ENCODE measurements at regions not wholly inside any gene's neighbourhood (a gene's known extent, or its start where the extent isn't known, plus 50 kb on each side); places are given as distances from the start of the nearest gene placed in this dataset.

DNA sequence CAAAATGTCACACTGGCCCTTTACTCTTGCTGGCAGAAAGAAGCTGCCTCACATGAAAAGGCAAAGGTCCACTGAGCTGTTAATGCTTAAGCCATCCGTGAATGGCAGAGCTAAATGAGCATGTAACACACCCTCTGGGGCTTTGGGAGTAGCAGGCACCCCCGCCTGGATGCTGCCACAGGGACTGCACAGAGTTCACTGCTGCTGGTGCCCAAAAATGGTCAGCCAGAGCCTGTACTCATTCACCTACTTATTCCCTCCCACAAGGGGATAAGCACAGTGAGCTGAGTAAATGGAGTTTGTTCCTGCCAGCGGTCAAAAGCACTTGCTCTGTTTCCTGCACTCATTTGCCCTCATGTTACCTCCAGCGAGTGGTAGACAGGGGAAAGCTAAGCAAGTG, 374.0 kb upstream of the STEAP1 start:
- Histone ChIP-seq H3K9me3 (ENCODE audit: low read depth, low read length) (peaks cover 3% of the 10 kb centered on the region), H2AFZ (ENCODE audit: low read length) (no peak overlapping the region), H3K27ac (ENCODE audit: low read depth, low read length) (no peak overlapping the region), H3K27me3 (ENCODE audit: insufficient read depth, low read length) (no peaks in the 10 kb centered on the region), H3K4me1 (ENCODE audit: insufficient read depth, low read length) (no peaks in the 10 kb centered on the region), H3K79me2 (ENCODE audit: insufficient read depth, low read length) (no peaks in the 10 kb centered on the region), H4K20me1 (ENCODE audit: insufficient read depth, low read length) (no peaks in the 10 kb centered on the region), H3K4me2 (ENCODE audit: insufficient read depth, low read length) (no peak overlapping the region), H3K4me3 (ENCODE audit: insufficient read depth, low read length) (no peak overlapping the region), H3K36me3 (ENCODE audit: insufficient read depth, low read length) (no peaks in the 10 kb centered on the region)
- TF ChIP-seq CTCF (IDR thresholded peaks at IDR 0.05; ENCODE audit: extremely low read depth, low read depth, low read length): no peak
- DNase-seq (ENCODE audit: insufficient read length, low spot score, missing footprints): no peak

GRCh38 chr7:89796481-89796880, 357.8 kb upstream of the STEAP1 start:
- no peaks in the 10 kb centered on the region for H3K79me2 ChIP-seq (ENCODE audit: insufficient read depth, low read length)
- no peaks in the 10 kb centered on the region for H3K4me1 ChIP-seq (ENCODE audit: insufficient read depth, low read length)
- no peak for TF ChIP-seq CTCF (IDR thresholded peaks at IDR 0.05; ENCODE audit: extremely low read depth, low read depth, low read length)
- no peak for DNase-seq (ENCODE audit: insufficient read length, low spot score, missing footprints)
- no peak overlapping the region for H3K27ac ChIP-seq (ENCODE audit: low read depth, low read length)
- H3K4me2 ChIP-seq (ENCODE audit: insufficient read depth, low read length): no peak overlapping the region
- H2AFZ ChIP-seq (ENCODE audit: low read length): no peak overlapping the region
- H3K9me3 ChIP-seq (ENCODE audit: low read depth, low read length): no peaks in the 10 kb centered on the region
- no peaks in the 10 kb centered on the region for H4K20me1 ChIP-seq (ENCODE audit: insufficient read depth, low read length)
- no peaks in the 10 kb centered on the region for H3K27me3 ChIP-seq (ENCODE audit: insufficient read depth, low read length)
- no peaks in the 10 kb centered on the region for H3K36me3 ChIP-seq (ENCODE audit: insufficient read depth, low read length)
- no peak overlapping the region for H3K4me3 ChIP-seq (ENCODE audit: insufficient read depth, low read length)

DNA sequence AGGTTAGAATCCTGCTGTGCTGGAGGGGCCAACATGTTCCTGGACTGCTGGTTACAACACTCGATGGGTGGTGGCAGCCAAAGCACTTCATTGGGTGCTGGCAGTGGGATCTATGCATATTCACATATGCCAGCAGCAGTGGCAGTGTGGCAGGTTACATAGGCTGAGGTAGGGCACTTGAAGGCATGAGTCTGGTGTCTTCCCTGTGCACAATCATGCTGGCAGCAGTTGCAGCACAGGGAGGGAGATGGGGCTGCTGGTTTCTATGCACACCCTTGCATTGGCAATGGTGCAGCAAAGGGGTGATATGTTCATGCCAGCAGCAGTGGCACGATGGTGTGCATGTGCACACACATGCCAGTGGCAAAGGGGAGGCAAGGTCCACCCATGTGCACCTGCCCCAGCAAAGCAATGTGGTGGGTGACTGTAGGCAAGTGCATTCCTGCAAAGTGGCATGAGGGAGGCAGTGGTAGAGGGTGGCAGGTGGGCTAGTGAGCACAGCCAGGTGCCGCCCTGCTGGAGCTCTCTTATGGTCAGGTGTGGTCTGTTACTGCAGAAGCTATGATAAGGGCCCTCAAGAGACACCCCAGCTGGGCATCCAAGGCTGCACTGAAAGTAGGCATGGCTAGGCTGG, 356.2 kb upstream of the STEAP1 start:
- Histone ChIP-seq H3K4me2 (ENCODE audit: insufficient read depth, low read length) (no peak overlapping the region), H3K4me1 (ENCODE audit: insufficient read depth, low read length) (no peaks in the 10 kb centered on the region), H3K27ac (ENCODE audit: low read depth, low read length) (no peak overlapping the region), H2AFZ (ENCODE audit: low read length) (no peak overlapping the region), H3K9me3 (ENCODE audit: low read depth, low read length) (no peaks in the 10 kb centered on the region), H3K79me2 (ENCODE audit: insufficient read depth, low read length) (no peaks in the 10 kb centered on the region), H3K4me3 (ENCODE audit: insufficient read depth, low read length) (no peak overlapping the region), H4K20me1 (ENCODE audit: insufficient read depth, low read length) (no peaks in the 10 kb centered on the region), H3K27me3 (ENCODE audit: insufficient read depth, low read length) (no peaks in the 10 kb centered on the region), H3K36me3 (ENCODE audit: insufficient read depth, low read length) (no peaks in the 10 kb centered on the region)
- DNase-seq (ENCODE audit: insufficient read length, low spot score, missing footprints): no peak
- TF ChIP-seq CTCF (IDR thresholded peaks at IDR 0.05; ENCODE audit: extremely low read depth, low read depth, low read length): no peak

GRCh38 chr7:89798599-89798996, 355.7 kb upstream of the STEAP1 start:
- H3K4me3 ChIP-seq (ENCODE audit: insufficient read depth, low read length): no peak overlapping the region
- H3K27ac ChIP-seq (ENCODE audit: low read depth, low read length): no peak overlapping the region
- no peak overlapping the region for H2AFZ ChIP-seq (ENCODE audit: low read length)
- TF ChIP-seq CTCF (IDR thresholded peaks at IDR 0.05; ENCODE audit: extremely low read depth, low read depth, low read length): no peak
- no peaks in the 10 kb centered on the region for H3K4me1 ChIP-seq (ENCODE audit: insufficient read depth, low read length)
- DNase-seq (ENCODE audit: insufficient read length, low spot score, missing footprints): no peak
- no peaks in the 10 kb centered on the region for H3K79me2 ChIP-seq (ENCODE audit: insufficient read depth, low read length)
- no peaks in the 10 kb centered on the region for H4K20me1 ChIP-seq (ENCODE audit: insufficient read depth, low read length)
- H3K36me3 ChIP-seq (ENCODE audit: insufficient read depth, low read length): no peaks in the 10 kb centered on the region
- H3K4me2 ChIP-seq (ENCODE audit: insufficient read depth, low read length): no peak overlapping the region
- H3K9me3 ChIP-seq (ENCODE audit: low read depth, low read length): no peaks in the 10 kb centered on the region
- H3K27me3 ChIP-seq (ENCODE audit: insufficient read depth, low read length): no peaks in the 10 kb centered on the region

Measured in osteoblast (primary cell).